ENCODE measurements at regions not wholly inside any gene's neighbourhood (a gene's known extent, or its start where the extent isn't known, plus 50 kb on each side); places are given as distances from the start of the nearest gene placed in this dataset.
"Not testable (repeated sequence)": the region's sequence is repeated elsewhere in the genome, so short reads cannot be mapped to it uniquely, and the experiment has no call there.

GRCh38 chr9:63335286-63335685 lies 1949.7 kb downstream of the FOXD4L5 start:
- TF ChIP-seq POLR2A, POLR2AphosphoS5 (IDR thresholded peaks at IDR 0.05): not testable (repeated sequence)

Measured in prostate gland (tissue), 1 donor.